Activated T-helper 1 cell treated with anti-CD3 and anti-CD28 coated beads, Interleukin-2, amount 50 U/mL, for 16 hours (primary cell): ENCODE measurements at regions not wholly inside any gene's neighbourhood (a gene's known extent, or its start where the extent isn't known, plus 50 kb on each side); places are given as distances from the start of the nearest gene placed in this dataset.
"Not testable (repeated sequence)": the region's sequence is repeated elsewhere in the genome, so short reads cannot be mapped to it uniquely, and the experiment has no call there.

Experiments
- DNase-seq, 2 donors: peaks; one replicate each; pipeline ENCODE4 v3.0.0-alpha.2; 2020; ENCODE audit warnings: low read depth in 1 of 2, low spot score in 1 of 2

DNA sequence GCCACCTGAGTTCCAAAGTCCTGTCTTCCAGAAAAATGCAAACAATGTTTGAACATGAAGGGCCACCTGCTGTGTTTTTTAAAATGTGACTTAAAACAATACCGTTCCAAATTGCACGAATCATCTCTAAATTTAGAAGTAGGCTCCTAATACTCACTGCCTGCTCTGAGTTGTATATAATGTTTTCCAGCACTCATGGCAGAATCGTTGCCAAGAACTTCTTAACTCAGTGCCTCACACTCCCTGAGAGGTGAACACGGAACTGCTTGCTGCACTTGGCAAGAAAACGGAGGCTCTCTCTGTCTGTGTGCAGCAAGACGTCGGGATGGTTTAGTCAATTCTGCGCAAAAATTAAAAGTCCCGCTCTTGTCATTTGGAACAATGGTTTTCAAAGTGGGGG, 757.3 kb upstream of the AUTS2 start:
- DNase-seq = no peak

DNA sequence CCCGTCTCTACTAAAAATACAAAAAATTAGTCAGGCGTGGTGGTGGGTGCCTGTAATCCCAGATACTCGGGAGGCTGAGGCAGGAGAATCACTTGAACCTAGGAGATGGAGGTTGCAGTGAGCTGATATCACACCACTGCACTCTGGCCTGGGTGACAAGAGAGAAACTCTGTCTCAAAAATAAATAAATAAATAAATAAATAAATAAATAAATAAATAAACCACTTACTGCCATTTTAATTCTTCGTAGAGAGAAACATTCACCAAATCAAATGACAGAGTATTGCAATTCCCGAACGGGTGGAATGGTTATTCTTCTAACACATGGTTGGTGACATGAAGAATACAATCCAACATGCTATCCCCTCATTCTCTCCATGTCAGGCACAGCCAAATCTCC, 754.3 kb upstream of the AUTS2 start:
- not testable (repeated sequence) for DNase-seq

DNA sequence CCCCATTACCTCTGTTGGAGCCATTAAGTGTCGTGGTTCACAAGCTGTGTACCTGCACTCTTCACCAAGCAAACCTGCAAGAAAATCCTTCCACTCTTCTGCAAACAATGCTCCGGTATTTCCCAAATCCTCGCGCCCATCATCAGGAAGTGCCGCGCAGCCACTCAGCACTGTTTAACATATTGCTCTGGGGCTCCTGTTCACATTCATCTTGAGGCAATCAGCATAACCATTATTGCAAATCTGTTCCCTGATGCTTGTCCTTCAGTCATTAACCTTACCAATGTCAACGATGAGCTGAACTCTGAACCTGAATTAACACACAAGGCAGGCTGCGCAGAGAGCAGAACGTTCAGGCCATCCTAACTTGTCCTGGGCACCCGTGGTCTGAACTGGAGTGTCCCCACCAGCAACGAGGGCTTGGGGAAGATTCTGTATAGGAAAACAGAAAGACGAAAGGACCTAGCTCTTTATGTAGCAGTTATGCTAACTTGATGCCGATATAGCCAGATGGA, 751.4 kb upstream of the AUTS2 start:
- DNase-seq = no peak

DNA sequence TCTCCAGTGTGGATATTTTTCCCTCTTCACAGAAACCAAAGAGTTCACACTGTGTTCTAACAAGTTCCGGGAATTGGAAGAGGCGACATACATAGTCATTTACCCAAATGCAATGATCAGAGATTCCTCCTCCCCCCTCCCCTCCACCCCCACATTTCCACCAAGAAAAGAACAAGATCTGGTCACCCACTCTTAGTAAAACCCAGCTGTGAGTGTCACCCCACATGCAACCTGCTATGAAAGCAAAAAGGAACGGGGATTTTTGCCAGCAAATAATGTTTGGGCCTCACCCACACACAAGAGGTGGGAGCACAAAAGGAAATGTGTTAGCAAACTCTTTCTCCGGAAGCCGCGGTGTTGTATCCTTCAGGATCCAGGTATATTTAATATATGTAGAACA, 745.0 kb upstream of the AUTS2 start:
- DNase-seq = no peak

- no peak for DNase-seq
Measured at GRCh38 chr7:68857571-68857970, 740.7 kb upstream of the AUTS2 start.

- no peak for DNase-seq
Measured at GRCh38 chr7:68858497-68858896, 739.8 kb upstream of the AUTS2 start.

DNA sequence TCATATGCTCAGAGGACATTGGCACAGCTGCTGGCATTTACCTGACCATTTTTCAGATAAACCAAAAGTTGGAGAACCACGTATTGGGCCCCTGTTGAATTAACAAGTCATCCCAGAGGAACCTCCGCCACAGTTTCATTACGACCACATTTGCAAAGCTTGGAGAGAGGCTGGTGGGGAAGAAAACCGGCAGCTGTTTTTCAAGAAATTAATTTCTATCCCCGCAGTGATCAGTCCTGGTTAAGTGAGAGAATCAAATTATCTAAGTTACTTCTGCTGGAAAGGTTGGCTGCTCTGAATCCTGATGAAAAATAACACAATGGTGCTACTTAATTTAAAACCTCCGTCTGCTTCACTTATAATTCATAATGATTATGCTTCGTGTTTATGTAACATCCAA, 737.1 kb upstream of the AUTS2 start:
- no peak for DNase-seq

- DNase-seq = no peak
Measured at GRCh38 chr7:68862261-68862660, 736.0 kb upstream of the AUTS2 start.

GRCh38 chr7:68862736-68863135, 735.5 kb upstream of the AUTS2 start:
- no peak for DNase-seq

DNA sequence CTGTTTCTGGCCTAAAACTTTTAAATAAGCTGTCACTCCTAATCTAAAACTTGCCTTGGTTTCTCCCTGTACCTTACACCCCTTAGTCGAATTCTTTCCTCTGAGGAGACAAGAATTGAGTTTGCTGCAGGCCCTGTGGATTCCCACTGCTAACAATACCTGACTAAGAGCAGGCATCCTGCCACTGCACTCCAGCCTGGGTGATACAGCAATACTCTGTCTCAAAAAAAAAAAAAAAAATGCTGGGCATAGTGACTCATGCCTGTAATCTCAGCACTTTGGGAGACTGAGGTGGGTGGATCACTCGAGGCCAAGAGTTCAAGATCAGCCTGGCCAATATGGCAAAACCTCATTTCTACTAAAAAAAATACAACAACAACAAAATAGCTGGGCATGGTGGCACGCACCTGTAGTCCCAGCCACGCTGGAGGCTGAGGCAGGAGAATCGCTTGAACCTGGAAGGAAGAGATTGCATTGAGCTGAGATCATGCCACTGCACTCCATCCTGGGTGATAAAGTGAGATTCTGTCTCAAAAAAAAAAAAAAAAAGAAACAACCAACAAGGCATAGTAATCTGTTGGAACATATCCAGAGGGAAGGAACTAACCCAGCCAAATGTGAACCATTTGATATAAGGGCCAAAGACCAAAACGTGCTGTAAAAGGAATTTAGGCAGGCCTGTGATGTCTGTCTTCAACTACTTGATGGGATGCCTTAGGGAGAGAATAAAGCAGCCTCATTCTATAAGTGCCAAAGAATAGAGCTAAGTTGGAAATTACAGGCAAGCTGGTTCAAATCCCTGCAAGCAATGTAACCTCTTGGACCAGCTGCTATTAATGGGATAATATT, 732.7 kb upstream of the AUTS2 start:
- no peak for DNase-seq

- DNase-seq = no peak
Measured at GRCh38 chr7:68866200-68866570, 732.1 kb upstream of the AUTS2 start.

GRCh38 chr7:68866721-68867120, 731.6 kb upstream of the AUTS2 start:
- DNase-seq = not testable (repeated sequence)

GRCh38 chr7:68868978-68869377, 729.3 kb upstream of the AUTS2 start:
- DNase-seq = no peak

- DNase-seq = no peak
Measured at GRCh38 chr7:68873616-68874015, 724.7 kb upstream of the AUTS2 start.

GRCh38 chr7:68875857-68876256, 722.4 kb upstream of the AUTS2 start:
- no peak for DNase-seq

- not testable (repeated sequence) for DNase-seq
Measured at GRCh38 chr7:68887116-68887515, 711.2 kb upstream of the AUTS2 start.

- DNase-seq = no peak
Measured at GRCh38 chr7:68888971-68889385, 709.3 kb upstream of the AUTS2 start.

DNA sequence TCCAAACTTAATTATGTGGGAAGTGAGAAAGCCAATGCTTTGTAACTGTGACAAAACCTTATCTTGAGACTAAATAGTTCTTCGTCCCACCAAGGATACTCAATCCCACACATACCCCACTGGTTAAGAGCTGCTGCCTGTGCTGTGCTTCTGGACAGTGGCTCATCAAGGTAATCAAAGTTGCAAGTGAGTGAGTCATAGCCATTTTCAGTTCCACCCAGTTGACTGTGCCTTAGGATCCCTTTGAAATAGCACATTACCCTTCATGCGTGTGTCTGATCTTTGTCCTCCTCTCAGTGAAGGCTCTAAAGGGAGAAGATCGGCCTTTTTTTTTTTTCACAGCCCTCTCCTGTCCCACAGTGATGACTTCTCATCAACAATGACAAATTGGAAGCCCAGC, 706.0 kb upstream of the AUTS2 start:
- DNase-seq = no peak

- DNase-seq = no peak
Measured at GRCh38 chr7:68893411-68893810, 704.9 kb upstream of the AUTS2 start.

DNA sequence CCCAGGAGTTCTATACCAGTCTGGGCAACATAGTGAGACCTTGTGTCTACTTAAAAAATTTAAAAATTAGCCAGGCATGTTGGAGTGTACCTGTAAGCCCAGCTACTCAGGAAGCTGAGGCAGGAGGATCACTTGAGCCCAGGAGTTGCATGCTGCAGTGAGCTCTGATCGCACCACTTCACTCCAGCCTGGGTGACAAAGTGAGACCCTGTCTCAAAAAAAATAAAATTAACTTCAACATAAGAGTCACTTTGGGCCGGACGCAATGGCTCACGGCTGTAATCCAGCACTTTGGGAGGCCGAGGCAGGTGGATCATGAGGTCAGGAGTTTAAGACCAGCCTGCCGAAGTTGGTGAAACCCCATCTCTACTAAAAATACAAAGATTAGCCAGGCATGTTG, 699.1 kb upstream of the AUTS2 start:
- not testable (repeated sequence) for DNase-seq

GRCh38 chr7:68900096-68900495, 698.2 kb upstream of the AUTS2 start:
- DNase-seq = no peak

DNA sequence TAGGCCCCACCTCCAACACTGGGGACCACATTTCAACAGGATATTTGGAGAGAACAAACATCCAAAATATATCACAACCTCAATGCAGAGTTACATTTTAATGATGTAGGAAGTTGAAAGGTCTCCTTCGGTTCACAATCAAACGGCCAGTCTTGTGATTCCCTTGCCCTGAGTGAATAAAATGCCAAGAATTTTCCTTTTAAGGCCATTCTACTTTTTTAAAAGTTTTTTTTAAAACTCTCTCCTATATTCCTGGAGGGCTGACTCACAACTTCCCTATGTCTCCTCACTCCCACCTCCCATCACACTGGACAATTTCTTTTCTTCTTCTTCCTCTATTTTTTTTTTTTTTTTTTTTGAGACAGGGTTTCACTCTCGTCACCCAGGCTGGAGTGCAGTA, 693.6 kb upstream of the AUTS2 start:
- no peak for DNase-seq

GRCh38 chr7:68911754-68912153, 686.5 kb upstream of the AUTS2 start:
- no peak for DNase-seq
